PC-9 (cell line): ENCODE measurements at regions not wholly inside any gene's neighbourhood (a gene's known extent, or its start where the extent isn't known, plus 50 kb on each side); places are given as distances from the start of the nearest gene placed in this dataset.

Source experiments
- BruUV-seq: library from RNA; stranded (reverse); fragments of 400-500 nt; replicated peaks from 2 replicates; lab custom pipeline; 2021; lab: Mats Ljungman, UMichigan
- CTCF ChIA-PET: fragments of 300-600 bp; sonication (Branson Sonifier 250); formaldehyde crosslinking; loops from one replicate; lab custom pipeline; 2022; ENCODE audit warnings: antibody characterized with exemption; lab: Charles Lee
- POLR2A ChIA-PET: fragments of 300-600 bp; sonication (Branson Sonifier 250); formaldehyde crosslinking; loops from one replicate; lab custom pipeline; 2022; ENCODE audit warnings: antibody characterized with exemption; ENCODE audit not compliant: unreplicated experiment; lab: Charles Lee
- DNase-seq, 2 experiments: peaks; one replicate each; pipeline versions ENCODE4 v3.0.0 to v3.0.0-alpha.2; 2015 to 2022; ENCODE audit warnings: mixed read lengths in 1 of 2
- H2AFZ ChIP-seq: fragments of 200-600 bp; sonication (generic); 2 replicates; pipeline ENCODE4 v1.8.1; 2017; ENCODE audit warnings: antibody characterized with exemption
- H3F3A ChIP-seq: fragments of 200-600 bp; sonication (generic); 2 replicates; pipeline ENCODE4 v1.8.1; 2017; ENCODE audit warnings: antibody characterized with exemption, mild to moderate bottlenecking, low read depth; ENCODE audit not compliant: insufficient read depth
- H3K27ac ChIP-seq: fragments of 200-600 bp; sonication (generic); 2 replicates; pipeline ENCODE4 v1.6.1; 2016; ENCODE audit warnings: mixed run types
- H3K27me3 ChIP-seq: fragments of 200-600 bp; sonication (generic); 2 replicates; pipeline ENCODE4 v1.6.1; 2016; ENCODE audit warnings: low read depth, mixed run types; ENCODE audit not compliant: insufficient read depth
- H3K36me3 ChIP-seq: fragments of 200-600 bp; sonication (generic); 2 replicates; pipeline ENCODE4 v1.6.1; 2016; ENCODE audit warnings: low read depth, mixed run types
- H3K4me1 ChIP-seq: fragments of 200-600 bp; sonication (generic); replicated peaks from 2 replicates; pipeline ENCODE4 v1.6.1; 2016; ENCODE audit warnings: mixed run types; ENCODE audit not compliant: insufficient read depth
- H3K4me2 ChIP-seq: fragments of 200-600 bp; sonication (generic); 2 replicates; pipeline ENCODE4 v1.6.1; 2017; ENCODE audit warnings: mixed run types
- H3K4me3 ChIP-seq: fragments of 200-600 bp; sonication (generic); 2 replicates; pipeline ENCODE4 v1.6.1; 2016; ENCODE audit warnings: mixed run types
- H3K79me2 ChIP-seq: fragments of 200-600 bp; sonication (generic); 2 replicates; pipeline ENCODE4 v1.6.1; 2017; ENCODE audit warnings: low read depth, mixed run types
- H3K9me2 ChIP-seq: fragments of 200-600 bp; sonication (generic); 2 replicates; pipeline ENCODE4 v1.8.1; 2017; ENCODE audit warnings: mild to moderate bottlenecking; ENCODE audit not compliant: insufficient read depth
- H3K9me3 ChIP-seq: fragments of 200-600 bp; sonication (generic); 2 replicates; pipeline ENCODE4 v1.8.1; 2016; ENCODE audit warnings: low read depth; ENCODE audit not compliant: insufficient read depth
- H4K20me1 ChIP-seq: fragments of 200-600 bp; sonication (generic); 2 replicates; pipeline ENCODE4 v1.8.1; 2017; ENCODE audit not compliant: insufficient read depth
- EZH2 ChIP-seq: fragments of 200-600 bp; sonication (generic); IDR thresholded peaks from 2 replicates; pipeline ENCODE4 v1.8.0; 2017; ENCODE audit warnings: antibody characterized with exemption, low read depth
- intact Hi-C: fragments of 100-400 bp; cut with micrococcal nuclease; formaldehyde crosslinking; loops from one replicate; pipeline ENCODE4 v1.10.0; 2022; ENCODE audit not compliant: unreplicated experiment
- TF ChIP-seq, protein P1 (sequence below): fragments of 200-600 bp; sonication (generic); conservative IDR thresholded peaks from 2 replicates; pipeline ENCODE4 v1.6.1; 2017; ENCODE audit warnings: mixed run types, antibody characterized with exemption, mild to moderate bottlenecking, moderate library complexity

- POLR2A ChIA-PET, result no interaction called here
- intact Hi-C loops, result no loop called here
- Histone ChIP-seq H3K79me2 (no peaks in the 10 kb centered on the region), H3K4me1 (no peaks in the 10 kb centered on the region), H3F3A (no peaks in the 10 kb centered on the region), H2AFZ (no peak overlapping the region), H3K9me3 (no peaks in the 10 kb centered on the region), H3K27me3 (no peaks in the 10 kb centered on the region), H3K27ac (no peak overlapping the region), H3K4me2 (no peak overlapping the region), H3K9me2 (no peaks in the 10 kb centered on the region), H3K4me3 (no peak overlapping the region), H4K20me1 (no peaks in the 10 kb centered on the region), H3K36me3 (no peaks in the 10 kb centered on the region)
- TF ChIP-seq, protein P1, sequence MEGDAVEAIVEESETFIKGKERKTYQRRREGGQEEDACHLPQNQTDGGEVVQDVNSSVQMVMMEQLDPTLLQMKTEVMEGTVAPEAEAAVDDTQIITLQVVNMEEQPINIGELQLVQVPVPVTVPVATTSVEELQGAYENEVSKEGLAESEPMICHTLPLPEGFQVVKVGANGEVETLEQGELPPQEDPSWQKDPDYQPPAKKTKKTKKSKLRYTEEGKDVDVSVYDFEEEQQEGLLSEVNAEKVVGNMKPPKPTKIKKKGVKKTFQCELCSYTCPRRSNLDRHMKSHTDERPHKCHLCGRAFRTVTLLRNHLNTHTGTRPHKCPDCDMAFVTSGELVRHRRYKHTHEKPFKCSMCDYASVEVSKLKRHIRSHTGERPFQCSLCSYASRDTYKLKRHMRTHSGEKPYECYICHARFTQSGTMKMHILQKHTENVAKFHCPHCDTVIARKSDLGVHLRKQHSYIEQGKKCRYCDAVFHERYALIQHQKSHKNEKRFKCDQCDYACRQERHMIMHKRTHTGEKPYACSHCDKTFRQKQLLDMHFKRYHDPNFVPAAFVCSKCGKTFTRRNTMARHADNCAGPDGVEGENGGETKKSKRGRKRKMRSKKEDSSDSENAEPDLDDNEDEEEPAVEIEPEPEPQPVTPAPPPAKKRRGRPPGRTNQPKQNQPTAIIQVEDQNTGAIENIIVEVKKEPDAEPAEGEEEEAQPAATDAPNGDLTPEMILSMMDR, result no peak
- TF ChIP-seq EZH2, result no peak
- no TSS peak for BruUV-seq
- CTCF ChIA-PET, result no interaction called here
- no peak for DNase-seq
Observed at GRCh38 chr3:83913381-83913780, 1045.4 kb upstream of the CADM2 start.

DNA sequence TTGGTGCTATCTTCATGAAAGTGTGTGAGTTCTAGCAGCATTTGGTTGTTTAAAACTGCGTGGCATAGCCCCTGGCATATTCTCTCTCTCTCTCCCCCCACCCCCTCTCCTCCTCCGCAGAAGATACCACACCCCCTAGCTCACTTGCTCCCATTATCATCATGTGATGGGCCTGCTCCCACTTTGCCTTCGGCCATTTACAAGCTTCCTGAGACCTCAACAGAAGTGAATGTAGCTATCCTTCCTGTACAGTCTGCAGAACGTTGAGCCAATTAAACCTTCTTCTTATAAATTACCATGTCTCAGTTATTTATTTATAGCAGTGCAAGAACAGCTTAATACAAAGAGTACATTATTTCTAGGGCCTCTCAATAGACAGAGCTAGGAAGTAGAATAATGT lies 1032.5 kb upstream of the CADM2 start:
- H3K4me2 ChIP-seq, result no peak overlapping the region
- no TSS peak for BruUV-seq
- no peaks in the 10 kb centered on the region for H3K27me3 ChIP-seq
- H3K4me1 ChIP-seq, result no peaks in the 10 kb centered on the region
- H4K20me1 ChIP-seq, result no peaks in the 10 kb centered on the region
- no peaks in the 10 kb centered on the region for H3F3A ChIP-seq
- ChIA-PET POLR2A (no interaction called here), CTCF (interaction anchor here (0.6 kb wide), 1 partner anchor 87 kb away, joined by 3 read pairs; no protein-coding TSS in a partner anchor)
- no peak overlapping the region for H3K27ac ChIP-seq
- TF ChIP-seq, protein P1, result no peak
- no peak for TF ChIP-seq EZH2
- no peaks in the 10 kb centered on the region for H3K9me2 ChIP-seq
- H2AFZ ChIP-seq, result no peak overlapping the region
- DNase-seq, result no peak
- intact Hi-C loops, result no loop called here
- no peaks in the 10 kb centered on the region; the same call in 1 of the 2 replicates for H3K9me3 ChIP-seq
- H3K36me3 ChIP-seq, result no peaks in the 10 kb centered on the region
- H3K4me3 ChIP-seq, result no peak overlapping the region
- no peaks in the 10 kb centered on the region for H3K79me2 ChIP-seq

- Histone ChIP-seq H3K27ac (no peak overlapping the region), H3K36me3 (no peaks in the 10 kb centered on the region), H4K20me1 (no peaks in the 10 kb centered on the region), H3K4me1 (no peaks in the 10 kb centered on the region), H3F3A (no peaks in the 10 kb centered on the region), H3K4me3 (no peak overlapping the region), H3K9me3 (peaks cover 5% of the 10 kb centered on the region; the same call in 1 of the 2 replicates), H3K4me2 (no peak overlapping the region), H3K27me3 (no peaks in the 10 kb centered on the region), H2AFZ (no peak overlapping the region), H3K9me2 (no peaks in the 10 kb centered on the region), H3K79me2 (no peaks in the 10 kb centered on the region)
- intact Hi-C loops, result no loop called here
- POLR2A ChIA-PET, result no interaction called here
- DNase-seq, result peak in 1 of 2 experiments; percentile 49
- CTCF ChIA-PET, result no interaction called here
- TF ChIP-seq, protein P1, result peak; percentile 62
- no peak for TF ChIP-seq EZH2
- no TSS peak for BruUV-seq
Observed at GRCh38 chr3:83928391-83928790, 1030.4 kb upstream of the CADM2 start.
